Renal cortical epithelial cell (primary cell): ENCODE measurements at regions not wholly inside any gene's neighbourhood (a gene's known extent, or its start where the extent isn't known, plus 50 kb on each side); places are given as distances from the start of the nearest gene placed in this dataset.
A peak's percentile ranks its signal among the peaks of the same experiment; 100 is the strongest.

Experiments used
- DNase-seq: peaks from one replicate; pipeline ENCODE4 v3.0.0-alpha.2; 2011; ENCODE audit warnings: low read depth

DNA sequence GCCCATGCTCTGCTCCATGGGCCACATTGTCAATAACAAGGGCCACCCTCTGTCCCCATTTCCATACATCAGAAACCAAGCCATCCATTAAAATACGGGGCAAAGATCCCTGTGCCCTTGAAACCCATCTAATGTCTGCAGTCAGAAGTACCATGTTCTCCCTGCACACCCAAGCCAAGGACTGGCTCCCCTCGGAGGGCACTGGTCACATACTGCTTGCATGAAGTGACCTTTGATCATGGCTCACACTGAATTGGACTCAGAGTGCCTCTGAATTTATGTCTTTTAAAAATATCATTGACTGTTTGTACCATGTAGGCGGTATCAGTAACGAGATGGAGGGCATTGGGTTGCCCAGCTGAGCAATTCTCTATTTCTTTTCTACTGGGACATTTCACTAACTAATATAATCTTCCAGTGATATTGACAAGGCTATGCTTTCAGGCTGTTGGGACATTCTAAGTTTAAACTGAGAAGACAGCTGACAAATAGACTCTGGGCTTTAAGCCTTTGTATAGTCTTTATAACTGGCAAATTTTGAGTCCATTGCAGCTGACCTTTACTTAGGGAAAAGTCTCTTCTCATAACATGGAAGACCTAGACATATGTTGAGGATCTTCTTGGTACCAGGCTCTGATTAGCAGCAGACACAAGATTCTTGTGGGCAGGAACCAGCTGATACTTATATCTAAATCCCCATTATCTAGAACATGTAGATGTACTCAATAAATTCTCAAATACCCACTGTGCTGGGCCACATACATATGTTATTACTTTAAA lies 214.3 kb downstream of the MYCN start:
- no peak for DNase-seq

DNA sequence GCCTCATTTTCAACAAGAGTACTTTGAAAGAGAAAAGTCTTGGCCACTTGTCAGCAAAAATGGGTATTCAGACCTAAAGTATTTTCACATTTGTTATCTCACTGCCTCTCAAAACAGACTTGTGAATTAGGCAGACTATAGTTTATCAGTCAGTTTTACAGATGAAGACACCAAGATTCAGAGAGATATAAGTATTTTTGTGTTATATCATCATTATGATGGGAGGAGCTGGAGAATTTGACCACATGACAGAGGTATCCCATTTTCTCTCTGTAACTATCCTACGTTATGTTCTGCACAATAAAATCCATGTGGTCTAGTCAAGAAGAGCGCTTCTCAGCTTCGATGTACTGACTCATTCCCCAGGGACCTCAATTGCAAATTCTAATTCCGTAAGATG lies 213.7 kb downstream of the MYCN start:
- no peak for DNase-seq

DNA sequence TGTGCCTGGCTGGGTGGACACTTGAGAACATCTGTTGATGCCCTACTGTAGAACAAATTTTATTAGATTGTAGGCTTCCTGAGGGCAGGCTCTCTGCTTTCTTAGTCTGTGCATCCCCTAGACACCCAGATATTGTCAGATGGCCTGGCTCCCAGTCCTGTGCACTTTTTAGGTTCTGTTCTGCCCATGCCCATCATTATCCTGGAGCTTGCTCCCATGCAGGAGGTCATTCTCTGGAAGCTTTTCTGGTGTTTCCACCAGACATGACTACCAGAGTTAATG lies 213.3 kb downstream of the MYCN start:
- no peak for DNase-seq

DNA sequence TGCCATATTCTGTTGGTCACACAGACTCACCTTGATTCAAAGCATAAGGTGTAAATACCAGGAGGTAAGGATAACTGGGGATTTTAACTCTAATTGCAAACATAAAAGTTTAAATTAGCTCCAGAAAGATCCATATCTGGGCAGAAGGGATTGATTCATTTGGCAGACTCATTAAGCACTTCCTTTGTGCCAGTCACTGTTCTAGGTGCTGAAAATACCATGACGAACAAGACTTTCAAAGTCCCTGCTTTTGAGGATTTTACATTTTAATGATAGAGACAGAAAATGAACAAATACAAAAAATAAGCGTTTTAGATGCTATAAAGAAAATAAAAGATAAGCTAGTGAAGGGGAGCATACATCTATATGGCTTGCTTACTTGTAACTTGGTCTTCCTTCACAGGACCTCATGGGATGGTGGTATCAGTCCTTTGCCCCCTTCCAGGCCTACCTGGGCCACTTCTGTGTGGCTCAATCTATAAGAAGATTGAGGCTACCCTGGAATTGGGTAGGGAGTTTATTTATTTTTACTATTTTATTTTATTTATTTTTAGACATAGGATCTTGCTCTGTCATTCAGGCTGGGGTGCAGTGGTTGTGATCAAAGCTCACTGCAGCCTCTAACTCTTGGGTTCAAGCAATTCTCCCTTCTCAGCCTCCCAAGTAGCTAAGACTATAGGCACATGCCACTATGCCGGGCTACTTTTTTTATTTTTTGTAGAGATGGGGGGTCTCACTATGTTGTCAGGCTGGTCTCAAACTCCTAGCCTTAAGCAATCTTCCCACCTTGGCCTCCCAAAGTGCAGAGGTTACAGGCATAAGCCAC lies 212.8 kb downstream of the MYCN start:
- DNase-seq = no peak

DNA sequence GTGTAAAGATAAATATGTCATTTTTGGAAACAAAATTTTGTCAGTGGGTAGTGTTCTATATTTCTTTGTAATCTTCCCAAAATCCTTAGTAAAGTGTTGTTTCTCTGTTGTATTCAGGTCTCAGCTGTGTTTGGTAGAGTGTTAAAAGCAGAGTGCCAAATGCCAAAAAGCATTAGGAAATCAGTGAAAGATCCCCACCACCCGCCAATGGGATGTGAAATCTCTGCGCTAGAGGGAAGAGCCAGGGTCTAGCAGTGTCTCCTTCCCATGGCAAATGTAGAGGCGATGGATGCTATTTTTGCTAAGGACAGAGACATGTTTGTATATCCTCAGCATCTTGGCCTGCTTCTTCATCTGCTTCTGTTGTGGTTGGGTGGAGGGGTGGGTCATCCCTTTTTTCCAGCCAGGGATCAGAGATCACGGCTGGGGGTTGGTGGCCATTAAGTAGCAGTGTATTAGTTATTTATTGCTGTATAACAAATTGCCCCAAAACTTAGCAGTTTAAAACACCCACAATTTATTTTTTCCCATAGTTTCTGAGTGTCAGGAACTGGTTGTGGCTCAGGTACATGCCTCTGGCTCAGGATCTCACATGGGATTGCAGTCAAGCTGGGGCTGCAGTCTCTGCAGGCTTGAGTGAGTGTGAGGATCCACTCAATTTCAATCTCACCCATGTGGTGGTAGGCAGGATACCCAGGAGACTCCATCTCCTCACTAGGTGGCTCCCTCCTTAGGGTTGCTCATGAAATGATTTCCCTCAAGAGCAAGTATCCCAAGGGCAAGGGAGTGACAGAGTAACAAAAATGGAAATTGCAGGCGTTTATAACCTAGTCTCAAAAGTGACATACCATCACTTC lies 211.9 kb downstream of the MYCN start:
- DNase-seq = no peak

DNA sequence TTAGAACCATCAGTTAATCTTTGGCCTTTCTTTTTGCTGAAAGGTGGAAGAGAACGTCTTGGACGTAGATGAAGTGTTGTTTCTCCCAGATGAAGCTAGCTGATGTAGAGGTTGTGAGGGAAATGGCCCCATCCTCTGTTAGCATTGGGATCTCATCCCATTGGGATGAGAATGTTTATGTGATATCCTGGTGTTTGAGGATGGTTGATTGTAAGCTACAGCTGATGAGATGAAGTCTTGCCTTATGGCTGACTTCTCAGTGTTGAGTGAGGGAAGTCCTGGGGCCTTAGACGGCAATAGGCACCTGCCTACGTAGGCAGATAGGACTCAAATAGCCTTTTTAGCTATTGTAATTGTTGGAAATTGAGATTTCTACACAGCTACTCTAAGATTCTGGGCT lies 211.3 kb downstream of the MYCN start:
- no peak for DNase-seq

DNA sequence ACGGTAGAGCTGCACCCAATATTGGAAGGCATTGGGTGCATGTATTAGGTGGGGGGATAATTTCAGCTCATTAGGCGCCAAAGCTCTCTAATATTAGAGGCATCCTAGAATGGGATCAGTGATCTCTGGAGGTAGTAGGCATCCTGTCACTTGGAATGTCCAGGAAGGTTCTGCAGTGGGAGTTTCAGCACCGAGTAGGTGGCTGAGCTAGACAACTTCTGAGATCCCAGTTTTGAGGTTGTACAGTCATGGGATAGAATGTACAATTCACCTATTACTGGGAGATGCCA lies 210.9 kb downstream of the MYCN start:
- DNase-seq = no peak

DNA sequence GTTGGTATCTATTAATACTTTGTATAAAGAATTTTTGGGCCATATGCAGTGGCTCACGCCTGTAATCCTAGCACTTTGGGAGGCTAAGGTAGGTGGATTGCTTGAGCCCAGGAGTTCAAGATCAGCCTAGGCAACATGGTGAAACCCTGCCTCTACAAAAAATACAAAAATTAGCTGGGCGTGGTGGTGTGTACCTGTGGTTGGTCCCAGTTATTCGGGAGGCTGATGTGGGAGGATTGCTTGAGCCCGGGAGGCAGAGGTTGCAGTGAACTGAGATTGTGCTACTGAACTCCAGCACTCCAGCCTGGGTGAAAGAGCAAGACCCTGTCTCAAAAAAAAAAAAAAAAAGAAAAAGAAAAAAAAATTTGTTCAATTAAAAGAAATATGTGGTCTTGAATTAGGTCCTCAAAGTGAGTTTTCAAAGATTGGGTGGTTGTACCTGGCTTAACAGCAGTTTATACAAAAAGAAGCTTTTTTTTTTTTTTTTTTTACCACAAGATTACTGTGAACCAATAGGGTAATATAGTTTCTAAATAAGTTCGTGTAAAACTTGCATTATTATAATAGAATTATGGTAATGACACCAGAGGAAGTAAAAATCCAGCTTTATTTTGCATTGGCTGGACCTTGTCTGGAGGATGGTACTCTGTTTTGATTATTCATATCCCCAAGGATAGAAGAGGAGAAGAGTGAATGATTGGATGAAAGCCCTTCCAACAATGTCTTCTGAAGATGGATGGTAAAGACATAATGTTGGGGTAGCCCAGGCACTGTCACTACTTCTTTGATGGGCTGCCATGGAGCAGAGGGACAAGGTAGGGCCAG lies 210.3 kb downstream of the MYCN start:
- no peak for DNase-seq

DNA sequence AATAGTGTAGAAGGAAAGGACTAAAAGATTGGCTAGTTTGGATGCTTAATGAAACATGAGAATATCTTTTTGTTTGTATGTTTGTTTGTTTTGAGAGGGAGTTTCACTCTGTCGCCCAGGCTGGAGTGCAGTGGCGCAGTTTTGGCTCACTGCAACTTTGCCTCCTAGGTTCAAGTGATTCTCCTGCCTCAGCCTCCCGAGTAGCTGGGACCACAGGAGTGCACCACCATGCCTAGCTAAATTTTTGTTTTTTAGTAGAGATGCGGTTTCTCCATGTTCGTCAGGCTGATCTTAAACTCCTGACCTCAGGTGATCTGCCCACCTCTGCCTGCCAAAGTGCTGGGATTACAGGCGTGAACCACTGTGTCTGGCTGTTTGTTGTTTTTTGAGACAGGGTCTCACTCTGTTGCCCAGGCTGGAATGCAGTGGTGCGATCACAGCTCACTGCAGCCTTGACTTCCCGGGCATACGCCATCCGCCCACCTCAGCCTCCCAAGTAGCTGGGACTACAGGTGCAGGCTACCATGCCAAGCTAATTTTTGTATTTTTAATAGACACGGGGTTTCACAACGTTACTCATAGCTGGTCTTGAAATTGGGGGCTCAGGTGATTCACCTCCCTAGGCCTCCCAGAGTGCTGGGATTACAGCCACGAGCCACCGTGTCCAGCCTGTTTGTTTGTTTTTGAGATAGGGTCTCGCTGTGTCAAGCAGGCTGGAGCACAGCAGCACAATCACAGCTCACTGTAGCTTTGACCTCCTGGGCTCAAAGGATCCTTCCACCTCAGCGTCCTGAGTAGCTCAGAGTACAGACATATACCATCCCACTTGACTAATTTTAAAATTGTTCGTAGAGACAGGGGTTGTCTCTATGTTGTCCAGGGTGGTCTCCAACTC lies 209.2 kb downstream of the MYCN start:
- DNase-seq = no peak

DNA sequence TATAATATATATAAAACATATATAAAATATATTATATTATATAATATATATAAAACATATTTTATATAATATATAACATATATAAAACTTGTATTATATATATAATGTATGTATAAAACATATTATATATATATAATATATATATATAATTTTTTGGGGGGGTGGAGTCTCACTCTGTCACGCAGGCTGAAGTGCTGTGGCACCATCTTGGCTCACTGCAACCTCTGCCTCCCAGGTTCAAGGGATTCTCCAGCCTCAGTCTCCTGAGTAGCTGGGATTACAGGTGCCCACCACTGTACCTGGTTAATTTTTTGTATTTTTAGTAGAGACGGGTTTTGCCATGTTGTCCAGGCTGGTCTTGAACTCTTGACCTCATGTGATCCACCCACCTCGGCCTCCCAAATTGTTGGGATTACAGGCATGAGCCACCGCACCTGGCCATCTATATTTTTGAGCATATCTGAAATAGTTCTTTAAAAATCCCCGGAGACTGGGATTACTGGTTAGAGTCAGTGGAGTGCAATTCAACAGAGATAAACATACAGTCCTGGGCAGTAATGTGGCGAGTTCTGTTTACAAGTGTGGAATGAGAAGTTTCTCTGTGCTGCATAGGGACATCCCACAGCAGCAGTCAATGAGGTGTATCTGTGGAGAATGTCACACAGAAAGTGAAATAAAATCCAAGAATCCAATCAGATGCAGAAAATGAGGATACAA lies 208.4 kb downstream of the MYCN start:
- DNase-seq = no peak

DNA sequence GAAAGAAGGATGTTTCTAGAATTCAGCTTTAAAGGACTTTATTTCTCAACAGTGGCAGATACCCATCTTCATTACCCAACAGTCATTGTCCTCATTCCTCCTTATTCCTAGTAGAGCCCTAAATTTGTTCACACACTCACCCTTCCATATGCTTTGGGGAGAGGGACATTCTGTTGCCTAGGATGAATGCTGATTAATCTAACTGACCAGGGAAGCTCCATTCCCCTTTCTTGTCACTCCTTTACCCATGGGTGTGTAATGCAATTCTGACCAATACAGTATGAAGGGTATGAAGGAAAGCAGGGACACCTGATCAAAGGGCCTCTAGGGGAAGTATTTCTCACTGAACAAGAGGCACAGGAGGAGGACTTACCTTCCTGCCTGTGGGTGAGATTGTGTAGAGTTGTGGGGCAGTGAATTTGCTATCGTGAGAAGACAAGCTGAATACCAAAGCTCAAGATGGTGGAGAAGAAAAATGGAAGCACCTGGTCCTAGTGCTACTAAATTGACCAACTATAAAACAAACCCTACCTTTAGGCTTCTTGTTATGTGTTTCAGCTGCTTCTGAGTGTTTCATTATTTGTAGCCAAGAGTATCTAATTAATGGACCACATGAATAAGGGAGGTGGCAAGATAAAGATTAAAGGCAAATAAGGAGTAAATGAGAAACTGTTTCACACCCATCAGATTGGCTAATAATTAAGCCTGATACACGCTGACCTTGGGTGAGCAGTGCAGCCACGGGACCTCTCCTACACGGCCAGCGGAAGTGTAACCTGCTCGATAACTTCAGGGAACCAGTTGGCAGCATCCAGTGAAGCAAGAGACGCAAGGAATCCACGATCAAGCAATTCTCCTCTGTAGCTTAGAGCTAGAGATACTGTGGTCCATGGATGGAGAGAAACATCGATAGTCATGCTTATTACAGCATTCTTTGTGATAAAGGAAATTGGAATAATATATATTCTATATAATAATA lies 202.3 kb downstream of the MYCN start:
- peak; percentile 28 for DNase-seq

DNA sequence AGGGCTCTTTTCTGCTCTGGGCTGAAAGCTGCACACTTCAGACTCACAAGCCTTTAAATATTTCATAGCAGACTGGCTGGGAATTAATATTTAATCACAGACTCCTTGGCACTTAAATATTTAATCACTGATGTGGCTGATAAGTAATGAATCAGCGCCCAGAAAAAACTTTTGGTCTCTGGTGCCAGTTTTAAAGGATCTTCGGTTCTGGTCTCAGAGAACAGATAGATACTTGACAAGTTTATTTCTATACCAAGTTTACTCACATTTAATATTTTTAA lies 201.2 kb downstream of the MYCN start:
- no peak for DNase-seq

DNA sequence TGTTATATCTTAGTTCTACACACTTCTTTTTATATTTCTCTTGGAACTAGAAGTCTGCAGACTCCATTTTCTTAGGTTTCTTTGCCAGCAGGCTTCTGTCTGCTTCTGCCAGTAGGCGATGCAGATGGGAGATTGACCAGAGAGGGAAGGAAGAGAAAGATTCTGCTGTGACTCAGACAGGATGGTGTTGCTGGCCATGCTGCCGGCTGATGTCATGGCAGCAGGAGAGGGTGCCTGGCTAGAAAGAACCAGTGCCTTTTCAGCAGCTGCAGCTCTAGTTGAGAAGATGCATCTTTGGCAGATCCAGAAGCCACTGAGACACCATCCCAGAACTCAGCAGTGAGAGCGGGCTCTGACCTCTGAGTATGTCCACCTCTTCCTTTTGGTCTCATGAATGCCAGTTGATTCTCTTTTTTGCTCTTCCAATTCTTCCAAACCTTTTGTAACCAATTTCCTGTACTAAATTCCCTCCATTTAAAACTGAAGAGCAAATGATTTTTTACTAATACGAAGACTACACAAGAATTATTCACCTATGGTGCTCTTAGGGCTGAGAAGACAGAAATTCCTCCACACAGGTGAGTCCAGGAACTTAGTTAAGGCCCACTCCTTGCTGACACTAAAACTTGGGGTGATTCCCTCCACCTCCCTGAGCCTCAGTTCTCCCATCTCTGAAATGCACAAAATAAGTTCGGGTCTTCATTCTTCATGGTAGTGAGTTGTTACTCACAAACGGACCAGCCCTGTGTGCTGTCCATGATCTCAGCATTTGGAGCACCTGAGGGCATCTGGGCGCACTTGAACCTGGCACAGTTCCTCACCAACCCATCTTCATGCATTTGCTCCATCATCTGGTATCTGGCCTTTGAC lies 200.7 kb downstream of the MYCN start:
- no peak for DNase-seq

DNA sequence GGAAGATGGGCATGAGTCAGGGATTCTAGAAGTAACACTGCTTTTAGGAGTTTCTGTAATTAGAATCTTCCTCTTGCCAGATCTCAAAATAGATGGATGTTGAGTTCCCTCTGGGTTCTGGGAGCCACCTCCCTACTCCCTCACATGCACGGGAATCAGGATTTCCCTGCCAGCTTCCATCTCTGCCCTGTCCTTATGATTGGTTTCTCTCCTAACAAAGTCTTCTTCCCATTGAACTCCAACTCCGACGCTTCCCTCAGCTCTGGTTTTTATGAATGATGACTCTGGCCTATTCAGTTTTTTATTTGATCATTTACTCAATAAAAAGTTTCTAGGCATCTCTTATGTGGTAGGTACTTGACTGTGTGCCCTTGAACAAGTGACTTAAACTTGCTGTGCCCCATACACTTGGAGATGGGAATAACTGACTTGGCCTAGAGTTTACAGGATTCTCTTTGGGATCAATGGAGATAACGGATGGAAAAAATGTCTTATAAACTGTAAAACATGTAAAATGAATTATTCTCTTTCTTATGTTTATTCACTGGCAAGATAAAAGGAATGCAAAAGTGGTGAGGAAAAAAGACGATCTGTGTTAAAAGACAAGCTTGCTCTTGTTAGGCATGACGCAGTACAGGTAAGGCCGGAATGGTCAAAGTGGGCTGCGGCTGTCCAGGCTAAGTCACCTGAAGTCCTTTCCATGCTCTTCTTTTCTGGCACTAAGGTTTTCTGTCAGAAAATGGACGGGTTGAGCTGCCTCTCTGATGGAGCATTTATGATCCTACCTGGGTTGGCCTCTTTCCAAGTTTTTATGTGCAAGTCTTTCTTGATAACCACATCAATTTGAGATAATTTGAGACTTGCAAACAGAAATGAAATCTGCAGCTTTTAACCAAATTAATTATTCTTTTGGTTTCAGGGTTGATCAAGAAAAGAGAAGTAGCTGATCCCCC lies 199.6 kb downstream of the MYCN start:
- no peak for DNase-seq

DNA sequence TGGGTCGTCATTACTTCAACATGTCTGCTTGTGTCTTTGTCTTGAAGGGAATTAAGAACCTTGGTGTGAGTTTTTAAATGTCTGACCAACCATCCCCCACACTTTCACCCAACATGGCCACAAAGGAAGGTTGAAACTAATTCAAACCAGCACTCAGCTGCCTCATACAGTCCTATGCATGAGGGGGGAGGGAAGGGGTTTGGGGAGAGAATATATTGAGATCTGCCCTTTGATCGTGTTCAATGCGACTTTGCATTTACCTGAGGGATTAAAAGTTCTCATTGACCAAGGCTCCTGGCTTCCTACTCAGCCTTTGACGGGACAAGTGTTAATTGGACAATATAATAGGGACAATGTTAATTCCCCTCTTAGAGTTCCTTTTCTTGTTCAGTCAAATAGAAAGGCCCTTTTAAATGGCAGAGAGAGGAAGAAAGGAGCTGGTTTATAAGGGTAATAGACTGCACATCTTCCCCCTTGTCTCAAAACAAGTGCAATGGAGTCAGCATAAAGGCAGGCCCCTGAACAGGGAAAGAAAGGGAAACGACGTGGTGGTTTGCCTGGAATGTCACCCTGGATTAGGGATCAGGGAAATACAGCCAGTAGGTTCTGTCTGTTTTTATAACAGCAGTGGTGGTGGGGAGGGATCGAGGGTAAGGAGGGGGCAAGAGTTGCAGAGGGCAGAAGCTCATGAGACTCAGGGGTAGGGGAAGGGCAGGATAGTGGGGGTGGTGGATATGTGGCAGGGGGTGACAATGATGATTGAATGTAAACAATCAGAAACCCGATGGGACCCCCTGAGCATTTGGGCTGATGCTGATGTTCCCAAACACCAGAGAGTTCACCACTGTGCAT lies 198.7 kb downstream of the MYCN start:
- DNase-seq = no peak

DNA sequence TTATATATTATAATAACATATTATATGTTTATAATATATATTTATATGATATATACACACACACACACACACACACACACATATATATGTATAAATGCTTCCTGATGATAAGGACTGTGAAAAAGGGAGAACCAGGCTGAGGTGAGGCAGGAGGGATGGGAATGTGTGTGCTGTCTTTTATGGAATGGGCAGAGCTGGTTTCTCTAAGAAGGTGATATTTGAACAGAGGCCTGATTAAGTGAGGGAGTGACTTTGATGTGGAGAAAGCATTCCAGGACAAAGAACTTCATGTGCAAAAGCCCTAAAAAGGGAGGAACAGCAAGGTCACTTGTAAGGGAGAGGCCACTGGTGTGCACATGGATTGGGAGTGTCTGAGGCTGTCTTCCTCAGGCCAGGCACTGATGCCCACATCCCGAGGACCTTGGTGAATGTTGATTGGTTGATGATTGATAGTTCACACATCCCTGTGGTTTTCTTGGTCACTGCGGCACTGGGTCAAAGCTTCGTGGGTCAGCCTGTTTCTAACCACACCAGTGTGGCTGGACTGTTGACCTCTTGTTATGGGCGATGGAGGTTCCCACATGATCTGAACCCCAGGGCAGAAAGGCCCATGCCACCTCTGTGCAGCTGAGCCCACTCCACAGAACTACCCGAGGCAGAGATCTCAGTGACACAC lies 196.9 kb downstream of the MYCN start:
- peak; percentile 24 for DNase-seq
